ENCODE measurements at regions not wholly inside any gene's neighbourhood (a gene's known extent, or its start where the extent isn't known, plus 50 kb on each side); places are given as distances from the start of the nearest gene placed in this dataset.

DNA sequence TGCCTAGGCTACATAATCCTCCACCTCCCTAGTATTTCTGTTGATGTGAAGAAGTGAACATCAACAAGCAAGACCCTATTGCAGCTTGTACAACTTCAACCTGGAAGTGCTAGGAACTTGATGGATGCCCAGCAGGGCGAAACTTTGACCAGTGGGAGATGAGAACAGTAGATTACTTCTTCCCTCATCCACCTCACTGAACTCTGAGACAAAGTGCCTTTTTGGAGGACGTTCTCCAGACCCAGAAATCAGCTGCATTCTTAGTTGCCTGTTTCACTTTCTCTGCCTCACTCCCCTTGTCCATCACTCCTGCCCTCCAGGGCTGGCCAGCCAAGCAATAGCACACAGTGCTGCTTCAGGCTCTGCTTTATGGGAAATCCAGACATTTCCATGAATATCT, 683.4 kb downstream of the GALC start:
- no peaks in the 10 kb centered on the region for H3K27me3 ChIP-seq (ENCODE audit: insufficient read depth, low read length)
- H3K4me1 Mint-ChIP-seq (ENCODE audit: low read depth, unreplicated experiment): no peaks in the 10 kb centered on the region

DNA sequence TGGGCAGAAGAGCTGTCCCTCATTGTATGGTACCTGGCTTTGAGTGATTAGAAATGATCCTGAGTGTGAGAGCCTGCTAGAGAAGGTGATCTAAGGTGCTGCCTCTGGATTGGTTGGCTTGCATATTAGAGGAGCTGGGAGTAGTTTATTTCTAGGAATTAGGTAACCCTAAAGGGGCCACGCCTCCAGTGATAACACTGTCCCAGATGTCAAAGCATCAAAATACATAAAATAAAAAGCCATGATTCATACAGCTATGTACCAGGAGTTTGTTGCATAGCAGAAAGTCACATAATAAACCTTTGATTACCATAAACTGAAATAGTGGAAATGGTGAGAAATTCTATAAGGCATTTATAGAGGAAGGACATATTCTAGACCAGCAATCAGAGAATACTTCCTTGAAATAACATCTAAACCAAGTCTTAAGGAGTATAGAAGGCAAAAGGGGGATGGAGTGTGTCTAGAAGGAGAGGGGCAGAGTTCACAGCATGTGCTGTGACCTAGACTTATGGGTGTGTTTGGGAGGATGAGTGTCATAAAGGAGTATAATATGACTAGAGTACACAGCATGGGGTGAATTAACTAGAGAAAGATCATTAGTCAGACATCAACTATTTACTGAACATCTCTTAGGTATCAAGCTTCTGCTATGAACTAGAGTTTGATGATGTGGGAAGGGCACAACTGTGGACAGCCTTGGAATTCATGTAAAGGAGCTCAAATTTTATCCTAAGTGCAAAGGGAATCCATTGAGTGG, 686.4 kb downstream of the GALC start:
- Histone ChIP-seq H3K27me3 (ENCODE audit: insufficient read depth, low read length) (no peaks in the 10 kb centered on the region), H3K9me3 (ENCODE audit: insufficient read depth, low read depth, low read length) (no peaks in the 10 kb centered on the region), H3K36me3 (ENCODE audit: insufficient read depth, low read length) (no peaks in the 10 kb centered on the region), H2AFZ (ENCODE audit: low read depth, low read length) (no peak overlapping the region), H3K27ac (ENCODE audit: low read depth, low read length) (no peak overlapping the region), H3K4me1 (ENCODE audit: insufficient read depth, low read length) (no peaks in the 10 kb centered on the region), H3K4me3 (ENCODE audit: insufficient read depth, low read depth, low read length) (no peak overlapping the region), H3K4me2 (ENCODE audit: low read length) (no peak overlapping the region), H3K9ac (ENCODE audit: low read length) (no peak overlapping the region), H3K79me2 (ENCODE audit: insufficient read depth, low read length) (no peaks in the 10 kb centered on the region), H4K20me1 (ENCODE audit: insufficient read depth, low read length) (no peaks in the 10 kb centered on the region)
- FAIRE-seq: no peak
- peaks cover 2% of the 10 kb centered on the region for H3K27me3 Mint-ChIP-seq (ENCODE audit: low read depth, unreplicated experiment)
- H3K36me3 Mint-ChIP-seq (ENCODE audit: low read depth, unreplicated experiment): no peaks in the 10 kb centered on the region
- H3K9me3 Mint-ChIP-seq (ENCODE audit: unreplicated experiment): no peaks in the 10 kb centered on the region
- TF ChIP-seq EZH2 (IDR thresholded peaks at IDR 0.05; ENCODE audit: insufficient read depth, low read length): no peak
- TF ChIP-seq, protein P1, sequence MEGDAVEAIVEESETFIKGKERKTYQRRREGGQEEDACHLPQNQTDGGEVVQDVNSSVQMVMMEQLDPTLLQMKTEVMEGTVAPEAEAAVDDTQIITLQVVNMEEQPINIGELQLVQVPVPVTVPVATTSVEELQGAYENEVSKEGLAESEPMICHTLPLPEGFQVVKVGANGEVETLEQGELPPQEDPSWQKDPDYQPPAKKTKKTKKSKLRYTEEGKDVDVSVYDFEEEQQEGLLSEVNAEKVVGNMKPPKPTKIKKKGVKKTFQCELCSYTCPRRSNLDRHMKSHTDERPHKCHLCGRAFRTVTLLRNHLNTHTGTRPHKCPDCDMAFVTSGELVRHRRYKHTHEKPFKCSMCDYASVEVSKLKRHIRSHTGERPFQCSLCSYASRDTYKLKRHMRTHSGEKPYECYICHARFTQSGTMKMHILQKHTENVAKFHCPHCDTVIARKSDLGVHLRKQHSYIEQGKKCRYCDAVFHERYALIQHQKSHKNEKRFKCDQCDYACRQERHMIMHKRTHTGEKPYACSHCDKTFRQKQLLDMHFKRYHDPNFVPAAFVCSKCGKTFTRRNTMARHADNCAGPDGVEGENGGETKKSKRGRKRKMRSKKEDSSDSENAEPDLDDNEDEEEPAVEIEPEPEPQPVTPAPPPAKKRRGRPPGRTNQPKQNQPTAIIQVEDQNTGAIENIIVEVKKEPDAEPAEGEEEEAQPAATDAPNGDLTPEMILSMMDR (IDR thresholded peaks at IDR 0.05; ENCODE audit: insufficient read depth, low read depth, low read length): no peak
- H3K27ac Mint-ChIP-seq (ENCODE audit: unreplicated experiment): no peak overlapping the region
- H3K4me1 Mint-ChIP-seq (ENCODE audit: low read depth, unreplicated experiment): no peaks in the 10 kb centered on the region
- no peak overlapping the region for H3K4me3 Mint-ChIP-seq (ENCODE audit: unreplicated experiment)
- no peak for DNase-seq (ENCODE audit: low read depth)

More for the DNA sequence above, 683.4 kb downstream of the GALC start:
- peaks cover 2% of the 10 kb centered on the region for H3K27me3 Mint-ChIP-seq (ENCODE audit: low read depth, unreplicated experiment)
- DNase-seq (ENCODE audit: low read depth) (no peak), FAIRE-seq (no peak)
- Histone ChIP-seq H3K36me3 (ENCODE audit: insufficient read depth, low read length) (no peaks in the 10 kb centered on the region), H3K9ac (ENCODE audit: low read length) (no peak overlapping the region), H3K9me3 (ENCODE audit: insufficient read depth, low read depth, low read length) (no peaks in the 10 kb centered on the region), H3K4me3 (ENCODE audit: insufficient read depth, low read depth, low read length) (no peak overlapping the region), H3K4me1 (ENCODE audit: insufficient read depth, low read length) (no peaks in the 10 kb centered on the region), H3K27ac (ENCODE audit: low read depth, low read length) (no peak overlapping the region), H3K79me2 (ENCODE audit: insufficient read depth, low read length) (no peaks in the 10 kb centered on the region), H4K20me1 (ENCODE audit: insufficient read depth, low read length) (no peaks in the 10 kb centered on the region), H2AFZ (ENCODE audit: low read depth, low read length) (no peak overlapping the region), H3K4me2 (ENCODE audit: low read length) (no peak overlapping the region)
- no peaks in the 10 kb centered on the region for H3K9me3 Mint-ChIP-seq (ENCODE audit: unreplicated experiment)
- H3K27ac Mint-ChIP-seq (ENCODE audit: unreplicated experiment): no peak overlapping the region
- H3K36me3 Mint-ChIP-seq (ENCODE audit: low read depth, unreplicated experiment): no peaks in the 10 kb centered on the region
- TF ChIP-seq, protein P1 (IDR thresholded peaks at IDR 0.05; ENCODE audit: insufficient read depth, low read depth, low read length): no peak
- TF ChIP-seq EZH2 (IDR thresholded peaks at IDR 0.05; ENCODE audit: insufficient read depth, low read length): no peak
- H3K4me3 Mint-ChIP-seq (ENCODE audit: unreplicated experiment): no peak overlapping the region

DNA sequence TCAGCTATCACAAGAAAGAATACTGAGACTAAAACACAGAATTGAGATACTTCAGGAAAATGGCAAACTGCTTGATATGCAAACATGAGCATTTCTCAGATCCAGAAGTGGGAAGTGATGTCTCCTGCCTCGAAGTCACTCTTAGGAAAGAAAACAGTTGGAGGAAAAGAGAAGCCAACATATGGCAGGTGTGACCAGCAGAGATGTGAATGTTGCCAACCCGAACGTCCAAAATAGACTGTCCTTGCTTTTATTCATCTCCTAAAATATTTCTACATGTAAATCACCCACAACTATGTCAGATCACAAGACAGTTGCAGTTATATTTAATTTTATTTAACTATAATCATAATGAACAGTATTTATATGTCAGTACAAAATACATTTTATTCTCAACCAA, 687.6 kb downstream of the GALC start:
- Mint-ChIP-seq H3K9me3 (ENCODE audit: unreplicated experiment) (no peaks in the 10 kb centered on the region), H3K4me3 (ENCODE audit: unreplicated experiment) (no peak overlapping the region), H3K36me3 (ENCODE audit: low read depth, unreplicated experiment) (no peaks in the 10 kb centered on the region), H3K4me1 (ENCODE audit: low read depth, unreplicated experiment) (no peaks in the 10 kb centered on the region), H3K27me3 (ENCODE audit: low read depth, unreplicated experiment) (peaks cover 2% of the 10 kb centered on the region), H3K27ac (ENCODE audit: unreplicated experiment) (no peak overlapping the region)
- no peak overlapping the region for H2AFZ ChIP-seq (ENCODE audit: low read depth, low read length)
- TF ChIP-seq, protein P1 (IDR thresholded peaks at IDR 0.05; ENCODE audit: insufficient read depth, low read depth, low read length): no peak
- H3K4me3 ChIP-seq (ENCODE audit: insufficient read depth, low read depth, low read length): no peak overlapping the region
- no peak for DNase-seq (ENCODE audit: low read depth)
- FAIRE-seq: no peak
- no peaks in the 10 kb centered on the region for H3K9me3 ChIP-seq (ENCODE audit: insufficient read depth, low read depth, low read length)
- no peak overlapping the region for H3K27ac ChIP-seq (ENCODE audit: low read depth, low read length)
- no peaks in the 10 kb centered on the region for H3K79me2 ChIP-seq (ENCODE audit: insufficient read depth, low read length)
- no peaks in the 10 kb centered on the region for H4K20me1 ChIP-seq (ENCODE audit: insufficient read depth, low read length)
- H3K4me2 ChIP-seq (ENCODE audit: low read length): no peak overlapping the region
- no peaks in the 10 kb centered on the region for H3K4me1 ChIP-seq (ENCODE audit: insufficient read depth, low read length)
- H3K36me3 ChIP-seq (ENCODE audit: insufficient read depth, low read length): no peaks in the 10 kb centered on the region
- no peaks in the 10 kb centered on the region for H3K27me3 ChIP-seq (ENCODE audit: insufficient read depth, low read length)
- no peak overlapping the region for H3K9ac ChIP-seq (ENCODE audit: low read length)
